ENCODE measurements at regions not wholly inside any gene's neighbourhood (a gene's known extent, or its start where the extent isn't known, plus 50 kb on each side); places are given as distances from the start of the nearest gene placed in this dataset.
"Not testable (repeated sequence)": the region's sequence is repeated elsewhere in the genome, so short reads cannot be mapped to it uniquely, and the experiment has no call there.

GRCh38 chr10:42898037-42898960 is 115.7 kb downstream of the BMS1 start:
- DNase-seq (ENCODE audit: low read depth): no peak
- no peak overlapping the region for H3K4me3 ChIP-seq (ENCODE audit: low read depth, low read length)
- TF ChIP-seq POLR2A (IDR thresholded peaks at IDR 0.05; ENCODE audit: extremely low read depth, insufficient read length): no peak
- TF ChIP-seq, protein P1, sequence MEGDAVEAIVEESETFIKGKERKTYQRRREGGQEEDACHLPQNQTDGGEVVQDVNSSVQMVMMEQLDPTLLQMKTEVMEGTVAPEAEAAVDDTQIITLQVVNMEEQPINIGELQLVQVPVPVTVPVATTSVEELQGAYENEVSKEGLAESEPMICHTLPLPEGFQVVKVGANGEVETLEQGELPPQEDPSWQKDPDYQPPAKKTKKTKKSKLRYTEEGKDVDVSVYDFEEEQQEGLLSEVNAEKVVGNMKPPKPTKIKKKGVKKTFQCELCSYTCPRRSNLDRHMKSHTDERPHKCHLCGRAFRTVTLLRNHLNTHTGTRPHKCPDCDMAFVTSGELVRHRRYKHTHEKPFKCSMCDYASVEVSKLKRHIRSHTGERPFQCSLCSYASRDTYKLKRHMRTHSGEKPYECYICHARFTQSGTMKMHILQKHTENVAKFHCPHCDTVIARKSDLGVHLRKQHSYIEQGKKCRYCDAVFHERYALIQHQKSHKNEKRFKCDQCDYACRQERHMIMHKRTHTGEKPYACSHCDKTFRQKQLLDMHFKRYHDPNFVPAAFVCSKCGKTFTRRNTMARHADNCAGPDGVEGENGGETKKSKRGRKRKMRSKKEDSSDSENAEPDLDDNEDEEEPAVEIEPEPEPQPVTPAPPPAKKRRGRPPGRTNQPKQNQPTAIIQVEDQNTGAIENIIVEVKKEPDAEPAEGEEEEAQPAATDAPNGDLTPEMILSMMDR (IDR thresholded peaks at IDR 0.05; ENCODE audit: low read depth, low read length): no peak
- no peak for TF ChIP-seq MAX (IDR thresholded peaks at IDR 0.05; ENCODE audit: low read depth, low read length)
- TF ChIP-seq MYC (IDR thresholded peaks at IDR 0.05; ENCODE audit: low read depth, low read length): no peak

GRCh38 chr10:42899036-42899435 is 116.4 kb downstream of the BMS1 start:
- DNase-seq (ENCODE audit: low read depth): no peak
- no peak overlapping the region for H3K4me3 ChIP-seq (ENCODE audit: low read depth, low read length)
- TF ChIP-seq, protein P1 (IDR thresholded peaks at IDR 0.05; ENCODE audit: low read depth, low read length): no peak
- TF ChIP-seq POLR2A (IDR thresholded peaks at IDR 0.05; ENCODE audit: extremely low read depth, insufficient read length) (no peak), MAX (IDR thresholded peaks at IDR 0.05; ENCODE audit: low read depth, low read length) (no peak), MYC (IDR thresholded peaks at IDR 0.05; ENCODE audit: low read depth, low read length) (no peak)

GRCh38 chr10:42900346-42900745 is 117.8 kb downstream of the BMS1 start:
- not testable (repeated sequence) for DNase-seq (ENCODE audit: low read depth); H3K4me3 ChIP-seq (ENCODE audit: low read depth, low read length)

GRCh38 chr10:42911359-42911758 is 128.8 kb downstream of the BMS1 start:
- TF ChIP-seq MYC (IDR thresholded peaks at IDR 0.05; ENCODE audit: low read depth, low read length) (no peak), MAX (IDR thresholded peaks at IDR 0.05; ENCODE audit: low read depth, low read length) (no peak), POLR2A (IDR thresholded peaks at IDR 0.05; ENCODE audit: extremely low read depth, insufficient read length) (no peak)
- TF ChIP-seq, protein P1 (IDR thresholded peaks at IDR 0.05; ENCODE audit: low read depth, low read length): no peak
- no peak for DNase-seq (ENCODE audit: low read depth)
- no peak overlapping the region for H3K4me3 ChIP-seq (ENCODE audit: low read depth, low read length)

DNA sequence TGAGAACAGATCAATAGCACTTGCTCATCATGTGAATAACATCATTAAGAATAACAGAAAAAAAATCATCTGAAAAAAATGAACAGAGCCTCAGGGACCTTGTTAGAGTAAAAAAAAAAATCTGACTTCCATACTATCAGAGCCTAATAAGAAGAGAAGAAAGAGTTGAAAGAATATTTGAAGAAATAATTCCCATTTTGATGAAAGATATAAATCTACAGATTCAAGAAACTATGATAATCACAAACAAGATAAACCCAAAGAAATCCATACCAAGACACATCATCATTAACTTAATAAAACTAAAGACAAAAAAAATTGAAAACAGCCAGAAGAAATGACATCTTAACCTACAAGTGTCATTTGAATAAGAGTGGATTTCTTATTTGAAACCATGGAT is 134.4 kb downstream of the BMS1 start:
- TF ChIP-seq, protein P1 (IDR thresholded peaks at IDR 0.05; ENCODE audit: low read depth, low read length): no peak
- DNase-seq (ENCODE audit: low read depth): no peak
- H3K4me3 ChIP-seq (ENCODE audit: low read depth, low read length): no peak overlapping the region

GRCh38 chr10:42917821-42918220 is 135.2 kb downstream of the BMS1 start:
- no peak overlapping the region for H3K4me3 ChIP-seq (ENCODE audit: low read depth, low read length)
- no peak for DNase-seq (ENCODE audit: low read depth)
- no peak for TF ChIP-seq POLR2A (IDR thresholded peaks at IDR 0.05; ENCODE audit: extremely low read depth, insufficient read length)

- no peak overlapping the region for H3K4me3 ChIP-seq (ENCODE audit: low read depth, low read length)
- TF ChIP-seq MYC (IDR thresholded peaks at IDR 0.05; ENCODE audit: low read depth, low read length) (no peak), POLR2A (IDR thresholded peaks at IDR 0.05; ENCODE audit: extremely low read depth, insufficient read length) (no peak)
- no peak for DNase-seq (ENCODE audit: low read depth)
These were observed 139.4 kb downstream of the BMS1 start for GRCh38 chr10:42921951-42922350.
